MV-4-11 (cell line): ENCODE measurements at regions not wholly inside any gene's neighbourhood (a gene's known extent, or its start where the extent isn't known, plus 50 kb on each side); places are given as distances from the start of the nearest gene placed in this dataset.
"Not testable (repeated sequence)": the region's sequence is repeated elsewhere in the genome, so short reads cannot be mapped to it uniquely, and the experiment has no call there.

ENCODE experiments used
- DNase-seq: peaks from one replicate; lab custom pipeline; 2025; lab: John Stamatoyannopoulos, UW

DNA sequence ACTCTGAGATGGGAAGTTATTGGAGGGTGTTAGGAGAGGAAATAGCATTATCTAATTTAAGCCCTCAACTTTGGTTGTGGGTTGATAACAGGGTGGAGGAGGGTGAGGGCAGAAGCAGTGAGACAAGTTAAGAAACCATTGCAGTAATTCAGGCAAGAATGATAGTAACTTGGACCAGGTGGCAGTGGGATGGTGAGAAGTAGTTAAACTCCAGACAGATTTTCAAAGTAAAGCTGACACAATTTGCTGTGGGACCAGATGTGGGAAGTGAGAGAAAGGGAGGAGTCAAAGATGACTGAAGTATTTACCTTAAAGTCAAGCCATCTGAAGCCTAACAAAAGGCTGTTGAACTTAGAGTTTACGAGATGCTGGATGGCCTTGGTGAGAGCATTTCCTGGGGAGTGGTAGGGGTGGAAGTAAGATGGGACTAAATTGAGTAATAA is 163.2 kb upstream of the KLF7 start:
- peak; percentile 67 for DNase-seq

DNA sequence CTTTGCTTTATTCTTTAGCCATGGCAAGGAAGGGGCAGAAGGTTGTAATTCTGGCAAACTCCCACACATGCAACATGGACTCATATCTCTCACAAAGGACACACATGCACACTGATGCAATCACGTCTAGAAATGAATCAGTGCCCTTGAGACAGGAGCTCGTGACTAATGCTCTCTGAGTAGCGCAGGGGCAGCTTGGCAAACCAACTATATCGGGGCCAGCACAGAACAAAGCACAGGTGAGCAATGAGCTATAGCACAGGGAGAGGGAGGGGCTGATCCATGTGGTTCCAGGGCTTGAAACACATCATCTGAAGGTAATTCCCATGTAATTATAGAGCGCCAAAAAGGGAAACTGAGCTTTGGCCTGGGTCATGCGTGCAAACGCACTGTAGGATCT is 165.2 kb upstream of the KLF7 start:
- DNase-seq, result peak; percentile 55

DNA sequence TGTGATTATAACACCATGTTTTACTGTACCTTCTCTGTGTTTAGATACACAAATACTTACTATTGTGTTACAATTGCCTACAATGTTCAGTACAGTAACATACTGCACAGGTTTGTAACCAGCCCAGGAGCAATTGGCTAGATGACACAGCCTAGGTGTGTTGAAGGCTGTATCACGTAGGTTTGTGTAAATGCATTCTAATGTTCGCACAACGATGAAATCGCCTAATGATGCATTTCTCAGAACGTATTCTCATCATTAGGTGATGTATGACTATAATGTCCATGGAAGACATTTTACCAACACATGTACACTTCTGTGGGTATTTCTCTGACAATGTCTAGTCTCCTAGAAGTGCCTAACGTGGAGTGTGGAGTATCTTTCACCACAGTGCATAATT is 165.9 kb upstream of the KLF7 start:
- DNase-seq, result no peak

DNA sequence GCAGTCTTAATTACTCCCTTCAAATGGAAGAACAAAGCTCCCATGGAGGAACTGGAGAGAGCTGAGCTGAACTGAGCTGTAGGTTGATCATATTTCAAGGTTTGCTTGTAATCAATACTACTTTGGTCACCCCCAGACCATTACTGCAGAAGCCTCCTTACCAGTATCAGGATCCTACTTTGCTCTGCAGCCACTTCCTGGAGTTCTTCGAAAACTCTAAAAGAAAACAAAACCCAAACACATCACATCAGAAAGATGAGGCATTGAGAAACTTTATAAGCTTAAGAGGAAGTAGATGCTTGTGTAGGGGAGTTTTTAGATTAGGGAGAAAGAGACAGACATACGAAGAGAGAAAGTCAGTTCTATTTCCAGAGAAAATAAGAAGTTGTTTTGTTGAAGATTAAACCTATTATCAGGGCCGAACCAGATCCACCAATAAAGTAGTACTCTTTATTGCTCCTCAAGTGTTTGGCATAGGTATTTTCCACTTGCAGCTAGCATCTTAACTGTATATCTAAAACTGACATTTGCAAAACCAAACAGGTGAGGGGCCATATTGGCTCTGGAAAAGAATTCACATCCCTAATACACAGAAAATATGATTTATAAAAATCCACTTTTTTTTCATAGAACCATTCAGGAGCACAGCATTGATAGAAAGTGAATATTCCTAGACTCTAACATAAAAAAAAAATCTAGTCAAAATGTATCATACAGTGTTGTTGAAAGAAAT is 166.9 kb upstream of the KLF7 start:
- peak; percentile 82 for DNase-seq

DNA sequence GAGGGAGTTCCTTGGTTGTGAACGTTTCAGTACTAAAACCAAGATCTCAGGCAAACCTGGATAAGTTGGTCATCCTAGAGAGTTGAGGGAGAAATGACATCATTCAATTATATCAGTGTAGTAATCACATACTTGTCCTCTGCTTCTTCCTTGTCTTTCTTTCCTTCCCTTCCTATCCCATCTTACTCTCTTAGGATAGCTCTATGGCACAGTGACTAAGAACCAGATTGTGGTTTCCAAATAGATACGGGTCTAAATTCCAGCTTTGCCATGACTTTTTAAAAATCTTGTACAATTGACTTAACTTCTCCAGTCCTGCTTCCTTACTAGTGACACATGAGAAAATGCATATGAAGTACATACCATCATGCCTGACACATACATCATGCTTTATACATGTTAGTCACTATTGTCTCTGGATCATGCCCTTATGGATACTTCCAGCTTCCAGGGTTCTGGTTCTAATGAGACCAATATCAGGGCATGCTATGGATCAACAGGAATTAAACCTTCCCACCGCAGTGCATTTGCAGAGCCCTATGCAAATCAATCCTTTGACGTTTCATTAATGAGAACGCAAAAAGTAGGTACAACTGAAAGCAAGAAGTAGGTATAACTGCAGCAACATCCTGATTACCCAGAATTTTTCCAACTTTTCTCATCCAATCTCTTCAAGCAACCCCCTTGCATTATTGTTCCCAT is 168.0 kb upstream of the KLF7 start:
- DNase-seq, result no peak

DNA sequence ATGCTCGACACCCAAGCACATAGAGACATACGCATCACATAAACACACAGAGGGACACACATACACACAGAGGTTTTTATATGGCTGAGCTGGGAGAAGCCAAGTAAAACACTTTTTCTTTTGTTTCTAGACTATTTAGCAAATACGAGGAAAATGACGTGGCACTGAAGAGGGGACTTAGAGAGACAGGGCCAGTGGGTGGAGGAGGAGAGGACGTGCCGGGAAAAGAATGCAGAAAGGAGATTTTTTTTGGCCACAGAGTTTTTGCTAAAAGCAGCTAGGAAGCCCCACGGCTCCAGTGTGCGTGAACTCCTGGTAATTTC is 168.5 kb upstream of the KLF7 start:
- DNase-seq, result no peak

DNA sequence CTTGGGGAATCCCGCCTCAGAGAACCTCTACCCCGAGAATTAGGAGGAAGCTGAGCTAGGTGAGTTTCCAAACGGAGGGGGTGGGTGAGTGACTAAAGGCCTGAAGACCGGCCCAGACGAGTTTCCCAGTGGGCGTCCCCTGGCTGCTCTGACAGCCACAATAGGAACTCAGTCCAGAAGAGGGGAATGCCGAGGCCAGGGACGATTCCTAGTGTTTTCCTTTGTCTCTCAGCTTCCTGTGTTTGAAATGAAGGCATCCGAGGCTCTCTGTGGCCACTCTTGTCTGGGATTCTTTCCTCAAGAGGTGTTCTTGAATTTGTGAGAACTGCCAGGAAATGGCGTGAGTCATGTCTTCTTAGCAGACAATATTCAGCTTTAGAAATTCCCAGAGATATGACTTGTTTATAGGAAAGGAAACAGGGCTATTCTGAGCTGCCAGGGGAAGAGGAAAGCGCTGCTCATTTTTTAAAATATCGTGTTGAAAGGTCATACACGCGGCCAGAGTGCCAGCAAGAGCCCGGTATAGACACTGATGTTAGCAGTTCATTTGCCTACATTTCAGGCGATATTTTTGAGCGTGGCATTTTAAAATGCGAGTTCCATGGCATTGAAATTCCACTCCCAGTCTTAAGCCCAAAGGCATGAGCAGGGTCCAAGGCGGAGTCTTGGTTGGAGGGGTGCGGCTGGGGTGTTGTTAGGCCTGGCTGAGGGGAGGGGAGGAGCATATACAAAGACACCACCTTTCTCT is 169.1 kb upstream of the KLF7 start:
- no peak for DNase-seq

DNA sequence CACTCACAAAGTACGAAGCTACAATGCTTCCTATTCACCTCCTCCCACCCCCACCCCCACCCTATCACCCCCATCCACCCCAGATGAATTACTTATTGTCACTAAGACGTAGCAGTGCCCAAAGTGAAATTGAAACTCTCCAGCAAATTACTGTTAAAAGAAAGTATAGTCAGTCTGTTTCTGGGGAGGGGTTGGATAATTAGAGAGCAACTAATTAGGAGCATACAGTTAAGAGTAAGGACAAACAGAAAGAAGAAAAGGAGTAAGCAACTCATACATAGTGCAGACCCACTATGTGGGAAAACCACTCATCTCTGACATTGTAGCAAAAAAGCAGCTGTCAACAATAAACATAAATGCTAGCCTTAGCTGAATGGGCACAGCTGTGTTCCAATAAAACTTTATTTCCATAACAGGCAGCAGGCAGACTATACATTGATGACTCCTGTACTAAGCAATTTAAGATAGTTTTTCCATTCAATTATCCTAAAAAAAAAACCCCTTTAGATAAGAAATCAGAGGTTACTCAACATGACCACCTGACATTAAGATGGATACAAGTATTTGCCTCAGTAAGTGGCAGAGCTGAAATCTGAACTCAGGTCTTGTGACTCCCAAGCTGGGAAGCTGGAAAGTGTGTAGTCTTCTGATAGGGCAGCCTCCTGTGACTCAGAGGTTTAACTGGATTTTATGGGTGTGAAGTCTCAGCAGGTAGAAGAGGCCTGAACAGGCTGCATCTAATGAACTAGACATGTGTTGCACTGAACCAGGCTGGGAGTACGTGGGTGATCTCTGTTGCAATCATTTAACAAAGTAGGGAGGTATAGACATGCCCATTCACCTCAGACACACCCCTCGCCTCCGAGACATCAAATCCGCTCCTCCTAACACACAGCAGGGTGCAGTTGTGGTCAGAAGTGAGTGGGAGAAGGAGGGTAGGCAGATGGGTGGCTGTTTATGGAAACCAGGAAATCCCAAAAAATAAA is 171.8 kb upstream of the KLF7 start:
- no peak for DNase-seq

DNA sequence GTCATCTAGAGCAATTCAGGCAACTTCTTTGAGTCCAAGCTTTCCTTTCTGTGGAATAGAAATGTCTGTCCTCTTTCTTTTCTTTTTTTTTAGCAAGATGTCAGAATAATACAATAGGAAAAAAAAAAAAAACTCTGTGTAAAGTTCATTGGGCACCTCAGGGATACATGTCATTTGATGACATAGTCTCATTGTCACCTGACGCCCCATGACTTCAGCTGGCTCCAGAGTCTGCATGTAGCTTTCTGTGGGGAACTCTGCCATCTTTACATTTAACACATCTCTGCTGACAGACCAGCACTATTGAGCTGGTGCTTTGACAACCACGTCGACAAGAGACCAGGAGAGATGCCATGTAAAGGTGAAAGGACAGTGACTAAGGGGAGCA is 172.5 kb upstream of the KLF7 start:
- no peak for DNase-seq

DNA sequence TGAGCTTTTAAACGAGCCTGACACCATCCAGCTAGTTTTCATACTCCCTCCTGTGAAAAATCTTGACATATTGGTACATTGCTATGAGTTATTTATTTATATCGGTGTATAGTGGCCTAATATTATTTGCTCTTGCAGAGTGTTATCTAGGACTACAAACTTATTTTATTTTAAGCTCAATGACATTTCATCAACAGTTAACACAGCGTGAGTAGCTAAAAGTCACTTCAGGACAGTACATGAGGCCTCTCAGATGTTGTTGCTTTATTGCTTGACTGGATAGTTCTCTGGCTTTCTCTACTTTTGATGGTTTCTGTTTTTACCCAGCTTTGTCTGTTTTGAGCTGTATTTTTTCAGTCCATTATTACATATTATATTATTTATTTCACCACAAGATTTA is 172.9 kb upstream of the KLF7 start:
- DNase-seq, result no peak

DNA sequence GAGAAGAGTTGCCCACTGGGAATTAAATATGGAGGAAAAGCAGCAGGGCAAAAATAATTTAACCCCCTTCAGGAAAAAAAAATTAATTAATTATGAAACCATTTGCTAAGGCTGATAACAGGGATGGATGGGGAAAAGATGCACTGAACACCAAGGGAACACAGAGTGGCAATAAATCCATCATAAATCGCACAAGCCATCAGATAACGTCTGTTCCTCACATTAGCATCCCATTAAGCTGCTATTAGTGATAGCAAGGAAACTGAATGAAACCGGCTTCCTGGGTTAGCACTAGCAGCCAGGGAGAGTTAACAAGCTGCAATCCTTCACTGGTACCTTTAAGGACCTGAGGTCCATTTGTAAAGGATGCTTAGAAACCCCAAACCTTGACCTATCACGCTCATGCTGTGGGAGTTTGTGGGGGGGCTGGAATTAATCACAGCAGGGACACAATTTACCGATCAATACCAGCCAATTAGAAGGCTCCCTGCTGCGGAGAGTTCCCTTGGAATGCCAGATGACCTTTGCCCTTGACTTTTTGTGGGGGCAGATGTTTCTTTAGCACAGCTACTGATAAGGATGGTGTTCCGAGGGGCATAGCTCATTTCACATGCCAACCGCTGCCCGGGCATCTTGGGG is 175.5 kb upstream of the KLF7 start:
- DNase-seq, result no peak

DNA sequence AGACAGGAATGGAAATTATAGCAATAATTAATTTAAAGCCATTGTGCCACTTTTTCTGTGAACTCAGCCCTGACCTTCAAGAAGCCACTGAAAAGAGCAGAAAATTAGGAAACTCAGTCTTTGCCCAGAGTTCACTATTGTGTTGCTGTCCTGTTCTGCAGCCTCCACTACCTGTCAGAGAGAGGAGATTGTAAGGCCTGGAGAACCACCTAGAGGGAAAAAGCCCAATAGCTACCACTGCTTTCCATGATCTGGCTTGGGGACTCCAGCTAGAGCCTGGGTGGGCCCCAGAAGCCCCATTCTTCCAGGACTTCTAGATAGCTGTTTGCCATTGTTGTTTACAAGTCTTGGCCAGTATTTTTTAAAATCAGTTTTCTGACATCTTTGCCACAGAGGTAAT is 176.1 kb upstream of the KLF7 start:
- DNase-seq, result no peak

DNA sequence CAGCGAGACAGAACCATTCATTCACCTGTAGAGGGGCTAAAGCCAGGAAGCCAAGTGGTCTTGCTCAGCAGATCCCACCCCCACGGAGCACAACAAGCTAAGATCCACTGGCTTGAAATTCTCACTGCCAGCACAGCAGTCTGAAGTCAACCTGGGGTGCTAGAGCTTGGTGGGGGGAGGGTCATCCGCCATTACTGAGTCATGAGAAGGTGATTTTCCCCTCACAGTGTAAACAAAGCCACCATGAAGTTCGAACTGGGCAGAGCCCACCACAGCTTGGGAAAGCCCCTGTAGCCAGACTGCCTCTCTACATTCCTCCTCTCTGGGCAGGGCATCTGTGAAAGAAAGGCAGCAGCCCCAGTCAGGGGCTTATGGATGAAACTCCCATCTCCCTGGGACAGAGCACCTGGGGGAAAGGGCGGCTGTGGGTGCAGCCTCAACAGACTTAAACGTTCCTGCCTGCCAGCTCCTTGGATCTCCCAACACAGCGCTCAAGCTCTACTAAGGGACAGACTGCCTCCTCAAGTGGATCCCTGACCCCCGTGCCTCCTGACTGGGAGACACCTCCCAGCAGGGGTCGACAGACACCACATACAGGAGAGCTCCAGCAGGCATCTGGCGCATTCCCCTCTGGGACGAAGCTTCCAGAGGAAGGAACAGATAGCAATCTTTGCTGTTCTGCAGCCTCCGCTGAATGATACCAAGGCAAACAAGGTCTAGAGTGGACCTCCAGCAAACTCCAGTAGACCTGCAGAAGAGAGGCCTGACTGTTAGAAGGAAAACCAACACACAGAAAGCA is 179.0 kb upstream of the KLF7 start:
- DNase-seq, result not testable (repeated sequence)

DNA sequence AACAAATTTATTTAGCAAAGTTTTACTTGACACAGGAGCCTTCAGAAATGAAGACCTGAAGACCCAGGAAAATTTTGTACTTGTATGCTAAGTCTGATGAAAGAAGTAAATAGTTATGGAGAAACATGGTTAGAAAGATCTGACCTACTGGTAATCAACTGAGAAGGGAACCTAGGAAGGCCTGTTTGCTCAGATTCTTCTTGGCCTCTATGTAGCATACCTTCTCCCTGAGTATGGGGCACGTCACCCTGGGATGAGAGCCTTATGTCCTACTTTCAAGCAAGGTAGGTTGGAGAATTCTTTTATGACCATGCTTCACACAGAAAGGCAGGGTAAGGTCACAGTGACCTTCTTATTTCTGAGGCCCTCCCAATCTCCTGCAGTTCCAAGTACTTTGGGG is 178.6 kb upstream of the CREB1 start:
- no peak for DNase-seq

DNA sequence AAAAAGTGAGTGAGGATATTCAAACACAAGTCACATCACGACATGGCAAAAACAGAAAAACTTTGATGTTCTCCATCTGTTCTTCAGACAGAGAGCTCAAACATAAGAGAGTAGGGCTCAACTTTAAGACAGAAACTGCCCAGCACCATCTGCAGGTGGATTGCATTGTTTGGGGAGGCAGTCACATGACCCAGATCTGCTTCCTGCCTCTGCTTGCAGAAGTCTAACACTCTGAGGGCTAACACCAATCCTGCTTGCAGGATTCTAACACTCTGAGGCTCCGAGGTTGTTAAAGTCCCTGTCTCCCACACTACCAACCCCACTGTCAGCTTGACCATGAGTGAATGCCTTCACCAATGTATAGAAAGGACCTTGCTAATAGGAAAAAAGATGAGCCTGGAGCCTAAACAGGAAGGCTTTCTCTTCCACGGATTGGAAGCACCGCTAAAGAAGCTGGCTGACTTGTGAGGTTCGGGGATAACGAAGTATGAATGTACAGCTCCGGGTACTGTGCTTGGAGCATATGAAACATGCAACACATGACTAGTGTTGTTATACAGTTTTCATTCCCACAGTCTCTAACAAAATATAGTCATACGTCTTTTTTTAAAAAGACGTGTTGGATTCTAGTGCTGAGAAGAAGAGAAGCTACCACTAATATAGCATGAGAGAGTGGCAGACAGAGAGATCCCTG is 176.6 kb upstream of the CREB1 start:
- peak; percentile 16 for DNase-seq

DNA sequence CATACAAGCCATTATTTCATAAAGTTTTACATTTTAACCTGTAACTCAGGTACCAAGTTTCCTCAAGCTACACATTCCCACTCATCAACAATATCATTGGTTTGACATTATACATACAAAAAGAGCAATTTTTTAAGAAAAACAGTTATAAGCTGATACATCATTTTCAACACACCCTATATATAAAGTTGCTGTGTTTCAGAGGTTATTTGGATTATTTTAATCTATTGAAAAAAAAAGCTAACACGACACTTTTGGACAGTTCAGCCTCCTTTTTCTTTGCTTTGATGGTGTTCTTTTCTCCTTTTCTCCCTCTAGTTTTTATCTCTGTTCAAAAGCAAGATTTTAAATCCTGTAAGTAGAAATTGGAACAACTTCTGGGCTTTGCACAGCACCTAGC is 175.9 kb upstream of the CREB1 start:
- no peak for DNase-seq

DNA sequence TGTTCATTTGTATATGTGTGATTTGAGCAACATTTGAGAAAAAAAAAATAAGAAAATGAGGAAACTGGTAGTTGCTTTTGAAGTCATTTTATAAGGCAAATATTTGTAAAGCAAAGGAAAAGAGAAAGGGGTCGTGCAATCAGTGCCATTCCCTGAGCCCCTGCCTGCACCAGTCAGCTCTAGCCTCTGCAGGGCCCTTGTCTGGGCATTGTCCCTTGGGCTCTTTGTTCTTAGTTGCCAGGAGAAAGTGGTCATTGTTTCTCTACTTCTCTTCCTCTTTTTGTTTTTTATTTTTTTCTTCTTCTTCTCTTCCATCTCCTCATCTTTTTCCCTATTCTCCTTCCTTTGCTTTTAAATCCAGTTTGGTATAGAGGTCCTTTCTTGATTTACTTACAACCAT is 175.3 kb upstream of the CREB1 start:
- DNase-seq, result no peak

DNA sequence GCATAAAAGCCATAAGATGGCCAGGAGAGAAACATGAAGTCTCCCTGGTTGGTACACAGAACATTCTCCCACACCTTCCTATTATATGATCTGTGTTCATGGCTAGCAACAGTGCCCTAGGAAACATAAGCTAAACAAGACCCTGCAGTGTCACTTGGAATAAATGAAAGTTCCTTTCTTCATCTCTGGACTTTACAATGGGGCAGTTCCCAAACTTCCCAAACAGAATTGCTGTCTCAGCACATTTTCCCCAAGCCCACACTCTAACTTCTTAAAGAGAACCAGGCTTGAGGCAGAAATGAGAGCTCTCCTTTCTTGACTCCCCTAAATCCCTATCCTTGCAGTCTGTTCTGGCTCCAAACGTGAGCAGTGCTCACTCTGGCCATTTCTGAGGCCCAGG is 173.2 kb upstream of the CREB1 start:
- DNase-seq, result no peak

DNA sequence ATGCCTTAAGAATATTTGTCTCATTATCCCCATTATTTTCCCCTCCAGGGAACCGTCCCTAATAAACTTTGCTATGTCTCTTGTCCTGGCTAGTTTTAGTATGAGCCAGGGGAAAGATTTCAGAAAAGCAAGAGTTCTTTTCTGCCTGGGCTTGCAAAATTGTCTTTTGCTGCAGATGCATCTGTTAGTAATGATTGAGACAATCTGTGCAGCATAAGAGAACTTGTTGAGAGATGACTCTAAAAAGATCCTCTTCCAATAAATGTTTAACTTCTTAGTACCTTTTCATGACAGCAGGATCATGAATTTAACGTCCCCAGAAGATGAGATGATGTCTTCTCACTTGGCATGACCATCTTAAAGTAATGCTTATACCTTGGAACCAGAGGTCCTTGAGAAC is 172.5 kb upstream of the CREB1 start:
- no peak for DNase-seq

DNA sequence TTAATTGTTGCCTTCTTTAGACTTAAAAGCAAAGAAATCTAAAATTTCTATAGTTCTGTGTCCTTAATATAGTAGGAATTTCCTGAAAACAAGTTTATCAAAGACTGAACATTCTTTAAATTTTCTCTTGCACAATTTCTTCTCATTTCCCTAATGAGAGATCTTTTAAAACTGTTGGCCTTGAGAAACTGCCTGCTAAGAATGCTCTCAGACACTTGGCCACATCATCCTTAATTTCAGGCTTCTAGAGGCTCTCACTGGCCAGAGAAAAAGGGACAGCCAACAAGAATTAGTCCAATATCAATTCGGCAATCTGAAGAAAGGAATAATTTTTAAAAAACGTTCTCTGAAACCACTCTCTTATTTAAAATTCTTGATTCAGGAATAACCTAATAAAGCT is 167.0 kb upstream of the CREB1 start:
- DNase-seq, result peak; percentile 4
